GM12878 (cell line): ENCODE measurements at regions not wholly inside any gene's neighbourhood (a gene's known extent, or its start where the extent isn't known, plus 50 kb on each side); places are given as distances from the start of the nearest gene placed in this dataset.

Experiments used
- ATF2 ChIP-seq: IDR thresholded peaks from 2 replicates; pipeline ENCODE4 v1.6.1; 2012; ENCODE audit warnings: low read length, inconsistent platforms
- CREB1 ChIP-seq: IDR thresholded peaks from 2 replicates; pipeline ENCODE4 v1.6.1; 2012; ENCODE audit warnings: low read depth, mild to moderate bottlenecking, inconsistent platforms
- FOXK2 ChIP-seq: fragments of 450-650 bp; IDR thresholded peaks from 2 replicates; pipeline ENCODE4 v1.6.1; 2017; ENCODE audit warnings: mild to moderate bottlenecking, moderate library complexity
- MAX ChIP-seq: IDR thresholded peaks from 2 replicates; pipeline ENCODE4 v1.6.1; 2012; ENCODE audit warnings: low read depth, low read length, improper control_type of control experiment
- ZBTB11 ChIP-seq: fragments of 450-650 bp; formaldehyde crosslinking; IDR thresholded peaks from 2 replicates; pipeline ENCODE4 v1.5.0; 2022; ENCODE audit warnings: mild to moderate bottlenecking, missing genetic modification characterization
- ZBTB4 ChIP-seq: fragments of 450-650 bp; formaldehyde crosslinking; IDR thresholded peaks from 2 replicates; pipeline ENCODE4 v1.4.0; 2022; ENCODE audit warnings: mild to moderate bottlenecking, moderate library complexity

- TF ChIP-seq ATF2: peak; percentile 98
- no peak for TF ChIP-seq FOXK2
- TF ChIP-seq ZBTB4 (CRISPR knock-in tag): peak; percentile 91
- TF ChIP-seq MAX: no peak
- peak; percentile 77 for TF ChIP-seq CREB1
- TF ChIP-seq ZBTB11 (CRISPR knock-in tag): peak; percentile 54; the same call in 1 of the 2 replicates
These were observed 146.1 kb downstream of the HAUS1 start (continued) for GRCh38 chr18:46250084-46250811.
